Bronchial epithelial cell (primary cell): ENCODE measurements at regions not wholly inside any gene's neighbourhood (a gene's known extent, or its start where the extent isn't known, plus 50 kb on each side); places are given as distances from the start of the nearest gene placed in this dataset.

ENCODE experiments used
- DNase-seq: peaks from one replicate; pipeline ENCODE4 v3.0.0-alpha.2; 2010; ENCODE audit warnings: low read depth
- FAIRE-seq: peaks from 2 replicates; lab custom pipeline; 2011; peaks lifted over from hg19 to GRCh38; lab: Jason Lieb, UNC
- H3K27me3 ChIP-seq: 2 replicates; pipeline ENCODE4 v1.5.1; 2011; ENCODE audit warnings: low read length; ENCODE audit not compliant: control insufficient read depth, insufficient read depth
- H3K36me3 ChIP-seq: 2 replicates; pipeline ENCODE4 v1.5.1; 2011; ENCODE audit warnings: low read length; ENCODE audit not compliant: control insufficient read depth, insufficient read depth
- H3K4me3 ChIP-seq: 2 replicates; pipeline ENCODE4 v1.5.1; 2011; ENCODE audit warnings: mild to moderate bottlenecking, low read depth, low read length, control low read depth
- TF ChIP-seq, protein P1 (sequence below): IDR thresholded peaks from 2 replicates; pipeline ENCODE4 v1.5.1; 2011; ENCODE audit warnings: mild to moderate bottlenecking, moderate library complexity, low read length, control low read depth, inconsistent platforms; ENCODE audit not compliant: insufficient read depth, severe bottlenecking

DNA sequence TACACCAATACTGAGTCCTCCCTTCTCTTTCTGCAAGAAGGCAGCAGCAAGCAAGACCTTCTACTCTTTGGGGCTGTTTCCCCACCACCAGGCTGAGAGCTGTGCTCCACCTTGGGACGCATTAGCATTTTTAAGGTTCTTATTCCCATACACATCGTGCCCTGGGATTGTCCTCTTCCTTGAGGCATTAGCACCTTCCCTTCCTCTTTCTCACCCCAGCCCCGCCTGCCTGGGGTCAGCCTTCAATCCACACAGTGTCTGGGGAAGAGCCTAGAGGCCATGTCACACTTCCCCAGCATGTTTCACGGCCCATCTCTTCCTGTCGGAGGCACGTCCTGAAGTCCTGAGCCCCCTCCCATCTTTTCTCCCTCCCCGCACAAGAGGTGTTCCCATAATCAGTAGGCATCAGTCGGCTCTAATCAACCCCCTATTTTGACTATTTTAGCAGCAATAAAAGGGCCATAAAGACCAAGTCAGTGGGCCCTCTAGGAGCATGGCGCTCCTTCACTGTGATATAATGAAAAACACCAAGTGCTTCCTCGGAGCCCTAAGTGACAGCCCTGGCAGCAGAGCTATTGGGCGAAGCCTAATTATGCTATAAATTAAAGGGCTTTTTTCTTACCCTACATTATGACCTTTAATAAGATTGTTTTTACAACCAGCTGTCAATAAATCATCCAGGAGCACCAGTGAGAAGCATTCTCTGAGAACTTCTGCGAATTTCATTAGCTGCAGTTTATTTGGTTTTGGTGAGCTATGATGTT, 55.0 kb upstream of the PKDCC start:
- H3K4me3 ChIP-seq: no peak overlapping the region
- DNase-seq: no peak
- H3K27me3 ChIP-seq: no peaks in the 10 kb centered on the region
- no peaks in the 10 kb centered on the region for H3K36me3 ChIP-seq
- no peak for FAIRE-seq
- TF ChIP-seq, protein P1, sequence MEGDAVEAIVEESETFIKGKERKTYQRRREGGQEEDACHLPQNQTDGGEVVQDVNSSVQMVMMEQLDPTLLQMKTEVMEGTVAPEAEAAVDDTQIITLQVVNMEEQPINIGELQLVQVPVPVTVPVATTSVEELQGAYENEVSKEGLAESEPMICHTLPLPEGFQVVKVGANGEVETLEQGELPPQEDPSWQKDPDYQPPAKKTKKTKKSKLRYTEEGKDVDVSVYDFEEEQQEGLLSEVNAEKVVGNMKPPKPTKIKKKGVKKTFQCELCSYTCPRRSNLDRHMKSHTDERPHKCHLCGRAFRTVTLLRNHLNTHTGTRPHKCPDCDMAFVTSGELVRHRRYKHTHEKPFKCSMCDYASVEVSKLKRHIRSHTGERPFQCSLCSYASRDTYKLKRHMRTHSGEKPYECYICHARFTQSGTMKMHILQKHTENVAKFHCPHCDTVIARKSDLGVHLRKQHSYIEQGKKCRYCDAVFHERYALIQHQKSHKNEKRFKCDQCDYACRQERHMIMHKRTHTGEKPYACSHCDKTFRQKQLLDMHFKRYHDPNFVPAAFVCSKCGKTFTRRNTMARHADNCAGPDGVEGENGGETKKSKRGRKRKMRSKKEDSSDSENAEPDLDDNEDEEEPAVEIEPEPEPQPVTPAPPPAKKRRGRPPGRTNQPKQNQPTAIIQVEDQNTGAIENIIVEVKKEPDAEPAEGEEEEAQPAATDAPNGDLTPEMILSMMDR: no peak

DNA sequence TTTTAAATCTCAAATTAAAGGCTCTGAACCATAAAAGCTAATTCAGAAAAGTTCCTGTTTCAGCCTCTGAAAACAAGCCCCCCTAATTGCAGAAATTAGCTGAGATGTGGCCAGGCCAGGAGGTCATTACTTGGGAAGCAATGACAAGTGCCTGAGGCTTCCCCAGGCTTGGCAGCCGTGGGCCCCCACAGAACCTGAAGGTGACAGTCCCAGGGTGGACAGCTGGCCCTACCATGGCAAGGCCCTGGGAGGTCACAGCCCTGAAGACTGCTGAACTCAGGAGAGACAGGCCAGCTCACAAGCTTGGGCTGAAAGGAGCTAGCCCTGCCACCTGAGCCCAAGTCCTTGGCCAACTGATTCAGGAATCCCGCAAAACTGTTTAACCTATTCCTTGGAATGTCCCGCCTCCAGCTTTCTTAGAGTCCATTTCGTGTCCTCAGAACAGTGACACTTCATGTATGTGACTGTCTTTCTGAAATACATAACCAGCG, 54.3 kb upstream of the PKDCC start:
- Histone ChIP-seq H3K27me3 (peaks cover 2% of the 10 kb centered on the region), H3K36me3 (no peaks in the 10 kb centered on the region), H3K4me3 (no peak overlapping the region)
- FAIRE-seq (no peak), DNase-seq (no peak)
- TF ChIP-seq, protein P1: no peak

DNA sequence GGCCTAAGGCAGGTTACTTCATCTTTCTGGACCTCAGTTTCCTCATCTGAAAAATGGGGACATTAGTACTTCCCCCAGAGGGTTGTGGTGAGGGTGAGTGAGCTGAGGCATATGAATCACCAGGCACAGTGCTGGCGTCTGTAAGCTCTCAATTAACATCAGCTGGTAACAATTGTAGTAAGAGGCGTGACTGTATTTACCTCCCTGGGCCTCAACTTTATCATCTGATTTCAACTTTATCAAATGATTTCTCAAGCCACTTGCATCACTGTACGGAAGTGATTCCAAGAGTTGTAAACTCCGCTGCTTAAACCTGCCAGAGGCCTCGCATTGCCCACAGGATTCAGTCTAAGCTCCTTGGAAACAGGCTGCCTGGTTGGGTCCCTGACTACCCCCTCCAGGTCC, 53.6 kb upstream of the PKDCC start:
- TF ChIP-seq, protein P1: no peak
- FAIRE-seq: no peak
- H3K27me3 ChIP-seq: peaks cover 2% of the 10 kb centered on the region
- DNase-seq: no peak
- no peak overlapping the region for H3K4me3 ChIP-seq
- no peaks in the 10 kb centered on the region for H3K36me3 ChIP-seq

DNA sequence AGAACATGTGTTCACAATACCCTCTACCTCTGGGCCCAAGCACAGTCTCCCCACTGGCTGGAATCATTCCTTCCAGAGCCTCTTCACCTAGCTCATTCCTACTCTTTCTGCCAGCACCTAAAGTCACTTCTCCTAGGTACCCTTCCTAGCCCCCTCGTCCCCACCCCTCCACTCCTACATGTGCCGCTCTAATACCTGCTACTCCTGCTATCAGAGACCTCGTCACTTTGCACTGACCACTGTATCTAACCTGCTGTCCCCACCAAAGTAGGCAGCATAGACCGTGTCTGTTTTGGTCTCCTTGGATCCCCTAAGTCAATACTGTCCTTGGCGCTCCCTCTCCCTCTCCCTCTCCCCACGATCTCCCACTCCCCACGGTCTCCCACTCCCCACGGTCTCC, 53.2 kb upstream of the PKDCC start:
- FAIRE-seq: no peak
- Histone ChIP-seq H3K27me3 (peaks cover 2% of the 10 kb centered on the region), H3K4me3 (no peak overlapping the region), H3K36me3 (no peaks in the 10 kb centered on the region)
- DNase-seq: no peak
- TF ChIP-seq, protein P1: no peak

DNA sequence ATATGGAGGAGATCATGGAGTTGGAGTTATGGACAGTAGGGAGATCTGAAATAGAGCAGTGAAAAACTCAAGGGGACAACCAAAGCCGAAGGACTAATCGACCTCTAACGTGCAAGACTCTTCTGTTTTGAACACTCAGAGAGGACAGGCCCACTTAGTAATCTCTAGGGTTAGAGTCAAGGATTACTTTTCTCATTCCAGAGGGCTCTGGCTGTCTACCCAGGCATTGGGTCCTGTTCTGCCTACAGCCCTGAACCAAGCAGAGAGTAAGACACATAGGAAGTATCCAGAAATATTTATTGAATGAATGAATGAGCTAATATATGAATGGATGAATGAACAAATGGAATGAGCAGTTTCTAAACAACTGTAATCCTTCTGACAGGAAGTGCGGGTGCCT, 50.3 kb upstream of the PKDCC start:
- DNase-seq: no peak
- no peaks in the 10 kb centered on the region for H3K36me3 ChIP-seq
- H3K4me3 ChIP-seq: no peak overlapping the region
- TF ChIP-seq, protein P1: no peak
- FAIRE-seq: no peak
- peaks cover 2% of the 10 kb centered on the region for H3K27me3 ChIP-seq
